T-cell (primary cell): ENCODE measurements at regions not wholly inside any gene's neighbourhood (a gene's known extent, or its start where the extent isn't known, plus 50 kb on each side); places are given as distances from the start of the nearest gene placed in this dataset.

Experiments
- ATAC-seq, 4 experiments: fragments of 200-7000 bp in 3 of 4; fragments of 150-1000 bp in 1 of 4; cut with Tn5 transposase; replicated peaks in 1 of 4; 1 replicate in 3 of 4; 2 replicates in 1 of 4; pipeline ENCODE4 v1.10.0; 2021; ENCODE audit warnings: moderate library complexity in 3 of 4, mild to moderate bottlenecking in 2 of 4, moderate number of reproducible peaks in 1 of 4
- CTCF ChIA-PET, 2 donors: fragments of 300-600 bp; sonication (Branson Sonifier 250); formaldehyde crosslinking; loops; one replicate each; lab custom pipeline; 2022; ENCODE audit warnings: antibody characterized with exemption in 2 of 2; lab: Charles Lee
- POLR2A ChIA-PET, 2 donors: fragments of 300-600 bp; sonication (Branson Sonifier 250); formaldehyde crosslinking; loops; one replicate each; lab custom pipeline; 2022; ENCODE audit warnings: antibody characterized with exemption in 2 of 2; lab: Charles Lee
- DNase-seq, 35 experiments: peaks; one replicate each; pipeline versions ENCODE4 v3.0.0 to v3.0.0-alpha.2; 2013 to 2023
- H3K27ac ChIP-seq: one replicate; pipeline ENCODE4 v1.5.1; 2013; ENCODE audit warnings: low read length
- H3K27me3 ChIP-seq, 2 experiments: replicated peaks in 1 of 2; 1 replicate in 1 of 2; 2 replicates in 1 of 2; pipeline versions ENCODE4 v1.6.1 to v1.7.0; 2013; ENCODE audit warnings: low read length in 1 of 2, mixed read lengths in 1 of 2; ENCODE audit not compliant: control insufficient read depth in 2 of 2, insufficient read depth in 2 of 2; ENCODE audit errors: extremely low read depth in 1 of 2
- H3K36me3 ChIP-seq, 2 donors: 1 replicate in 1 of 2; 2 replicates in 1 of 2; pipeline versions ENCODE4 v1.6.1 to v1.7.0; 2013; ENCODE audit warnings: low read length in 1 of 2; ENCODE audit not compliant: control insufficient read depth in 2 of 2, insufficient read depth in 1 of 2; ENCODE audit errors: extremely low read depth in 1 of 2
- H3K4me1 ChIP-seq, 2 experiments: 1 replicate in 1 of 2; 2 replicates in 1 of 2; pipeline versions ENCODE4 v1.6.1 to v1.7.0; 2013; ENCODE audit warnings: low read length in 2 of 2, mixed read lengths in 1 of 2; ENCODE audit not compliant: insufficient read depth in 2 of 2, control insufficient read depth in 1 of 2; ENCODE audit errors: extremely low read depth in 1 of 2
- H3K4me3 ChIP-seq, 2 donors: 1 replicate in 1 of 2; 2 replicates in 1 of 2; pipeline versions ENCODE4 v1.5.1 to v1.7.0; 2013; ENCODE audit warnings: mild to moderate bottlenecking in 2 of 2, low read length in 1 of 2, moderate library complexity in 1 of 2; ENCODE audit not compliant: control insufficient read depth in 1 of 2; ENCODE audit errors: extremely low read depth in 1 of 2
- H3K9me3 ChIP-seq: 2 replicates; pipeline ENCODE4 v1.7.0; 2013
- H3K27ac Mint-ChIP-seq, 2 donors: one replicate each; pipeline ENCODE4 v1.8.0; 2020 to 2021; ENCODE audit warnings: mild to moderate bottlenecking in 2 of 2, mixed read lengths in 2 of 2
- H3K27me3 Mint-ChIP-seq, 2 donors: one replicate each; pipeline ENCODE4 v1.8.0; 2021 to 2022; ENCODE audit warnings: mixed read lengths in 2 of 2
- H3K36me3 Mint-ChIP-seq: one replicate; pipeline ENCODE4 v1.8.0; 2021; ENCODE audit warnings: mixed read lengths
- H3K4me1 Mint-ChIP-seq, 3 donors: one replicate each; pipeline ENCODE4 v1.8.0; 2020 to 2022; ENCODE audit warnings: mixed read lengths in 3 of 3, mild to moderate bottlenecking in 1 of 3
- H3K4me3 Mint-ChIP-seq, 3 donors: one replicate each; pipeline ENCODE4 v1.8.0; 2020 to 2022; ENCODE audit warnings: mild to moderate bottlenecking in 3 of 3, mixed read lengths in 3 of 3, moderate library complexity in 3 of 3
- H3K9me3 Mint-ChIP-seq, 3 donors: one replicate each; pipeline ENCODE4 v1.8.0; 2020 to 2022; ENCODE audit warnings: mixed read lengths in 3 of 3
- WGBS: methylation state at CpG from one replicate; pipeline ENCODE4 v1.1.5; 2013; ENCODE audit warnings: missing lambda C conversion rate; ENCODE audit not compliant: insufficient coverage; 5-methylcytosine and 5-hydroxymethylcytosine counted together

DNA sequence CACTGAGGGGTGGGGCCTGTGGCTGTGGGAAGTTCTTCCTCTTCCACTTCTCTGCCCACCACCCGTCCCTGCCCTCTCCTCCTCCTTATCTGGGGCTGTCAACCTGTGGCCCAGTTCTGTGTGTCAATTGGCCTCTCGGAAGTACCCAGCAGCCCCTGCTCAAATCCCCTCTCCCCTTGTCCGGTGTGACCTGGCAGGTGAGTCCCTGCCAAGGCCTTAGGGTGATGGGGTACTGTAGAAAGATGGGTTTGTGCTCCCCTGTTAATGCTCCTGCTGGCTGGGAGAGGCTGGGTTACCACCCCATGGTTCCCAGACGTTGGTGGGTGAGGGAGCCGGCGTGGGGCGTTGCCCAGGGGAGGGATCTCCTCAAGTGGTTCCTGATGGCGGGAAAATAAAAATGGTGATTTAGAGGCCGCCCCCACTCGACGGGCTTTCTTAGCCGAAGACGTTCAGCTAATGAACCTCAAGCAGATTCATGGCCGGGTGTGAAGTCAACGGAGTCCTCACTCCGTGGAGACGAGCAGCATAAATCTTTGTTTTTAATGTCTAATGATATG, 141.2 kb downstream of the URI1 start:
- H3K9me3 ChIP-seq: no peaks in the 10 kb centered on the region
- ChIA-PET CTCF (no interaction called here), POLR2A (no interaction called here)
- no peak overlapping the region for H3K4me3 ChIP-seq
- Mint-ChIP-seq H3K4me1 (peaks cover 0 to 3% (median 0%) of the 10 kb centered on the region in 3 donors), H3K4me3 (no peak overlapping the region), H3K27ac (no peak overlapping the region), H3K9me3 (no peaks in the 10 kb centered on the region), H3K27me3 (peaks cover 11 to 15% of the 10 kb centered on the region in 2 donors), H3K36me3 (no peaks in the 10 kb centered on the region)
- no peaks in the 10 kb centered on the region for H3K36me3 ChIP-seq
- peaks cover 0 to 23% of the 10 kb centered on the region in 2 experiments for H3K27me3 ChIP-seq
- no peak for DNase-seq
- H3K27ac ChIP-seq: no peak overlapping the region
- WGBS: 75% methylated on average over 10 of the region's 17 CpGs
- H3K4me1 ChIP-seq: no peaks in the 10 kb centered on the region
- ATAC-seq: no peak

DNA sequence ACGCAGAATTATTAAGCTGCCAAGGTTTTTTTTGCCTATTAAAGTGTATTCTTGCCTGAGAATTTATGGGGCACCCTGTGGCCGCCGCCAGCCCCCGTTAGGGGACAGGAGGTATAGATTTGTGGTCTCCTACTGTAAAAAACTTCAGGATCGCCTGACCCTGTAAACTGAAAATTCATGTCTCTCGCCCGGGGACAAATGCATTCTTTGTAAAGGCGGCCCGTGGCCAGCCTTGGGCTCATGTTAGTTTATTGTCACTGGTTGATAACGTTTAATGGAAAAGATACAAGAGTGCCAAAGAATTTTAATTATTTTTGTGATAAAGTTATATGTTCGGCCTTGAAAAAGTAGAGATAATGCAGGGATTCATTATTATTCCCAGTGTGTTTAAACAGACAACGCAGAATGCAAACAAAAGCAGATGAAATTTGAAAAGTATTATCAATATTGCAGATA, 141.7 kb downstream of the URI1 start:
- WGBS: 88% methylated on average over 10 of the region's 12 CpGs
- no peak overlapping the region for H3K4me3 Mint-ChIP-seq
- Histone ChIP-seq H3K9me3 (no peaks in the 10 kb centered on the region), H3K27me3 (peaks cover 0 to 22% of the 10 kb centered on the region in 2 experiments), H3K27ac (no peak overlapping the region), H3K4me1 (no peaks in the 10 kb centered on the region), H3K4me3 (no peak overlapping the region), H3K36me3 (no peaks in the 10 kb centered on the region)
- no peaks in the 10 kb centered on the region for H3K36me3 Mint-ChIP-seq
- peaks cover 0 to 3% (median 0%) of the 10 kb centered on the region in 3 donors for H3K4me1 Mint-ChIP-seq
- H3K27ac Mint-ChIP-seq: no peak overlapping the region
- DNase-seq: no peak
- no peaks in the 10 kb centered on the region for H3K9me3 Mint-ChIP-seq
- no peak for ATAC-seq
- POLR2A ChIA-PET: no interaction called here
- H3K27me3 Mint-ChIP-seq: peaks cover 11 to 15% of the 10 kb centered on the region in 2 donors
- CTCF ChIA-PET: no interaction called here

DNA sequence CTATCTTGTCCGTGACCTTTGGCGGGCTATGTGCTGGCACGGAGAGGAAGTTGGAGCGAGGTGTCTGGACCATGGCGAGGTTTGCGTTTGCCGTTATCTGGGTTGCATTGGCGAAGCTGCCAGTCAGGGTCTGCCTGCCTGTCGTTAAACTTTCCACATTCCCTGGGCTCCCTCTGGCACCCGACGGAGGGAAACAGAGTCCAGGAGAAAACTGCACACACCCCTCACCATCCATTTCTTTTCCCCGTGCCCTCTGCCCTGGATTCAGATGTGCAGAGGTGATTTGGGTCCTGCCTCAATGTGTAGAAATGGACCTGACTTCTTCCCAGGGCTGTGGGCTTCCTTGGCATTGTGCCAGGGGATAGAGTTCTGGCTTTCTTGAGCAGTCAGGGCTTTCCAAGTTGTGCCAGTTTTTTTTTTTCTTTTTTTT, 142.4 kb downstream of the URI1 start:
- ATAC-seq: no peak
- no peak overlapping the region for H3K4me3 Mint-ChIP-seq
- no peak overlapping the region for H3K4me3 ChIP-seq
- ChIA-PET CTCF (no interaction called here), POLR2A (no interaction called here)
- 98% methylated on average over 8 of the region's 12 CpGs for WGBS
- peaks cover 11 to 15% of the 10 kb centered on the region in 2 donors for H3K27me3 Mint-ChIP-seq
- H3K27me3 ChIP-seq: peaks cover 0 to 27% of the 10 kb centered on the region in 2 experiments
- no peaks in the 10 kb centered on the region for H3K9me3 ChIP-seq
- no peaks in the 10 kb centered on the region for H3K36me3 Mint-ChIP-seq
- H3K9me3 Mint-ChIP-seq: no peaks in the 10 kb centered on the region
- no peak overlapping the region for H3K27ac Mint-ChIP-seq
- peaks cover 0 to 3% (median 0%) of the 10 kb centered on the region in 3 donors for H3K4me1 Mint-ChIP-seq
- H3K27ac ChIP-seq: no peak overlapping the region
- no peaks in the 10 kb centered on the region for H3K4me1 ChIP-seq
- no peak for DNase-seq
- no peaks in the 10 kb centered on the region for H3K36me3 ChIP-seq

DNA sequence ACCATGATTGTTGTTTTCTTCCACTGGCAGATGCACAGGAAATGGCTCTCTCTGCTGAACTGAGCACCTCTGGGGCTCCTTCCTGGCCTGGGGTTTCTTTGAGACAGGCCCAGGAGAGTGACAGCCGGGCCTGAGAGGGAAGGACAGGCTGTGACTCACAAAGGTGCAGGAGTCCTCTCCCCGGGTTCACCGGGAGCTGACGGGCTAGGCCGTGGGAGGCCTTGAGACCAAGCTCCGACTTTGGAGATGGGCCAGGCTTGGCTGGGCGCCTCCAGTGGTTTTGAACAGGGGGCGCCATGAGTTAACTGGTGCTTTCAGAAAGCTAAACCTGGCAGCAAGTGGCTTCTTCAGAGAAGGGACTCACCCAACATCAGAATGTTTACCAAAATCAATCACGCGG, 143.4 kb downstream of the URI1 start:
- DNase-seq (no peak), ATAC-seq (no peak)
- peaks cover 0 to 3% (median 0%) of the 10 kb centered on the region in 3 donors for H3K4me1 Mint-ChIP-seq
- ChIA-PET POLR2A (no interaction called here), CTCF (no interaction called here)
- peaks cover 11 to 15% of the 10 kb centered on the region in 2 donors for H3K27me3 Mint-ChIP-seq
- H3K36me3 Mint-ChIP-seq: no peaks in the 10 kb centered on the region
- Histone ChIP-seq H3K36me3 (no peaks in the 10 kb centered on the region), H3K4me3 (no peak overlapping the region), H3K4me1 (no peaks in the 10 kb centered on the region), H3K27me3 (peaks cover 0 to 28% of the 10 kb centered on the region in 2 experiments), H3K27ac (no peak overlapping the region), H3K9me3 (no peaks in the 10 kb centered on the region)
- no peak overlapping the region for H3K27ac Mint-ChIP-seq
- H3K4me3 Mint-ChIP-seq: no peak overlapping the region
- H3K9me3 Mint-ChIP-seq: no peaks in the 10 kb centered on the region
- WGBS: 48% methylated on average over 8 of the region's 10 CpGs

DNA sequence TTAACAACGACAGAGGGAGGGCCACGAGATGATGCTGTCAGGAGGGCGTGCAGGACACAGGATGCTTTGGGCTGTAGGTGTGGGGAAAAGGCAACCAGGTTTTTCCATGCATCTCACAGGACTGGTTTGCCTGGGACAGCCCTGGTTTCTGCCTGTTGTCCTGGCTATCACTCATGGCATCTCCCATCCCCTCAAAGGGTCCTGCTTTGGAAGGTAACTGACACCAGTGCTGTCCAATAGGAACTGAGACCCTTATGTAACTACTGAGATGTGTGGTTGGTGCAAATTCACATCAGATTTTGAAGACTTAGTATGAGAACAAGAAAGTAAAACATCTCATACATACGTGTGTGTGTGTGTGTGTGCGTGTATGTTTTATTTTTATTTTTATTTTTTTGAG, 144.2 kb downstream of the URI1 start:
- H3K27me3 ChIP-seq: peaks cover 0 to 20% of the 10 kb centered on the region in 2 experiments
- DNase-seq (no peak), ATAC-seq (no peak)
- no peaks in the 10 kb centered on the region for H3K36me3 Mint-ChIP-seq
- ChIA-PET CTCF (no interaction called here), POLR2A (no interaction called here)
- H3K9me3 ChIP-seq: no peaks in the 10 kb centered on the region
- H3K27me3 Mint-ChIP-seq: peaks cover 11 to 16% of the 10 kb centered on the region in 2 donors
- no peak overlapping the region for H3K27ac Mint-ChIP-seq
- no peaks in the 10 kb centered on the region for H3K9me3 Mint-ChIP-seq
- H3K27ac ChIP-seq: no peak overlapping the region
- no peak overlapping the region for H3K4me3 ChIP-seq
- no peaks in the 10 kb centered on the region for H3K36me3 ChIP-seq
- no peak overlapping the region for H3K4me3 Mint-ChIP-seq
- peaks cover 0 to 3% (median 0%) of the 10 kb centered on the region in 3 donors for H3K4me1 Mint-ChIP-seq
- no peaks in the 10 kb centered on the region for H3K4me1 ChIP-seq
- 78% methylated on average over 3 of the region's 5 CpGs for WGBS

DNA sequence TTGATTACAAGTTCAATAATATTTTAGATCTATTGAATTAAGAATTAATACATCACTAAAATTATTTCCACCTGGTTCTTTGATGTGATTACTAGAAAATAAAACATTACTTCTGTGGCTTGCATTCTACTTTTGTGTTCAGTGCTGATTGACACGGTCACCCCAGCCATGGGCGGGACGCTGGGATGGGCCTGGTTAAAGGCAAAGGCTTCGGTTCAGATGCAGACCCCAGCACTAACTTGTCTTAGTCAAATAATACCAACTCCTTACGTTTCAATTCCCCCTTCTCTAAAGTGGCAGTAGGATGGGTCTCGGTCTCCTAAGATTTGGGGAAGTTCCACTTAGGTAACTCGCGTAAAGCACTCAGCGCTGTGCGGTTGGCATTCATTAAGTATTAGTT, 144.9 kb downstream of the URI1 start:
- Histone ChIP-seq H3K4me1 (no peaks in the 10 kb centered on the region), H3K27ac (no peak overlapping the region), H3K9me3 (no peaks in the 10 kb centered on the region), H3K36me3 (no peaks in the 10 kb centered on the region), H3K27me3 (peaks cover 0 to 19% of the 10 kb centered on the region in 2 experiments), H3K4me3 (no peak overlapping the region)
- no CpG with 5 or more reads among the region's 10 CpGs for WGBS
- Mint-ChIP-seq H3K4me1 (peaks cover 0 to 3% (median 0%) of the 10 kb centered on the region in 3 donors), H3K9me3 (no peaks in the 10 kb centered on the region), H3K27ac (no peak overlapping the region), H3K27me3 (peaks cover 9 to 10% of the 10 kb centered on the region in 2 donors), H3K36me3 (no peaks in the 10 kb centered on the region), H3K4me3 (no peak overlapping the region)
- no peak for ATAC-seq
- no peak for DNase-seq
- POLR2A ChIA-PET: no interaction called here
- CTCF ChIA-PET: no interaction called here
